Endothelial cell of umbilical vein (primary cell): ENCODE measurements at regions not wholly inside any gene's neighbourhood (a gene's known extent, or its start where the extent isn't known, plus 50 kb on each side); places are given as distances from the start of the nearest gene placed in this dataset.

Experiments used
- BruUV-seq: library from RNA; stranded (reverse); fragments of 400-500 nt; replicated peaks from 2 replicates; lab custom pipeline; 2021; lab: Mats Ljungman, UMichigan
- CTCF ChIA-PET: fragments of 300-600, 350-600 bp; sonication (Branson Sonifier 250); formaldehyde crosslinking; loops from one replicate; lab custom pipeline; 2021; ENCODE audit warnings: antibody characterized with exemption, inconsistent platforms; lab: Charles Lee
- POLR2A ChIA-PET: fragments of 300-600, 350-600 bp; sonication (Branson Sonifier 250); formaldehyde crosslinking; loops from one replicate; lab custom pipeline; 2021; ENCODE audit warnings: antibody characterized with exemption, inconsistent platforms; lab: Charles Lee
- DNase-seq: peaks from one replicate; pipeline ENCODE4 v3.0.0-alpha.2; 2011; ENCODE audit warnings: low read depth, low spot score
- FAIRE-seq: peaks from 2 replicates; lab custom pipeline; 2011; peaks lifted over from hg19 to GRCh38; lab: Jason Lieb, UNC
- H2AFZ ChIP-seq: 2 replicates; pipeline ENCODE4 v1.6.0; 2012; ENCODE audit warnings: low read depth, low read length, control low read depth, inconsistent platforms
- H3K27ac ChIP-seq: 2 replicates; pipeline ENCODE4 v1.5.1; 2011; ENCODE audit warnings: low read depth, mild to moderate bottlenecking, control low read depth, low read length, moderate library complexity; ENCODE audit not compliant: insufficient read depth
- H3K27me3 ChIP-seq, 2 experiments: 2 replicates each; pipeline versions ENCODE4 v1.6.0 to v1.6.1; 2011; ENCODE audit warnings: low read length in 2 of 2, mixed read lengths in 1 of 2; ENCODE audit not compliant: control insufficient read depth in 2 of 2, insufficient read depth in 2 of 2
- H3K36me3 ChIP-seq, 2 experiments: 2 replicates in 1 of 2; 3 replicates in 1 of 2; pipeline ENCODE4 v1.5.1; 2011; ENCODE audit warnings: low read length in 2 of 2, mild to moderate bottlenecking in 1 of 2, moderate library complexity in 1 of 2; ENCODE audit not compliant: control insufficient read depth in 2 of 2, insufficient read depth in 2 of 2; ENCODE audit errors: extremely low read depth in 1 of 2
- H3K4me1 ChIP-seq: 3 replicates; pipeline ENCODE4 v1.5.1; 2011; ENCODE audit warnings: mild to moderate bottlenecking, low read length; ENCODE audit not compliant: control insufficient read depth, insufficient read depth; ENCODE audit errors: extremely low read depth
- H3K4me2 ChIP-seq: 2 replicates; pipeline ENCODE4 v1.6.1; 2011; ENCODE audit warnings: low read length, control low read depth, mixed read lengths; ENCODE audit not compliant: insufficient read depth
- H3K4me3 ChIP-seq, 3 experiments: fragments of 200-600 bp in 1 of 3; sonication (generic), shearing (Covaris generic) in 1 of 3; replicated peaks in 1 of 3; 2 replicates each; pipeline ENCODE4 v1.5.1; 2011 to 2016; ENCODE audit warnings: control low read depth in 3 of 3, low read length in 3 of 3, mild to moderate bottlenecking in 2 of 3, inconsistent platforms in 1 of 3, low read depth in 1 of 3, moderate library complexity in 1 of 3; ENCODE audit not compliant: insufficient read depth in 1 of 3
- H3K79me2 ChIP-seq: 2 replicates; pipeline ENCODE4 v1.6.0; 2012; ENCODE audit warnings: low read length, inconsistent platforms; ENCODE audit not compliant: control insufficient read depth, insufficient read depth
- H3K9ac ChIP-seq: replicated peaks from 2 replicates; pipeline ENCODE3; 2011; ENCODE audit warnings: low read length, control low read depth; ENCODE audit not compliant: insufficient read depth; ENCODE audit errors: extremely low read depth
- H3K9me1 ChIP-seq: replicated peaks from 3 replicates; pipeline ENCODE4 v1.6.0; 2011; ENCODE audit warnings: mild to moderate bottlenecking, low read length; ENCODE audit not compliant: control insufficient read depth, insufficient read depth; ENCODE audit errors: extremely low read depth
- H3K9me3 ChIP-seq: replicated peaks from 2 replicates; pipeline ENCODE4 v1.5.1; 2012; ENCODE audit warnings: low read length, inconsistent platforms; ENCODE audit not compliant: control insufficient read depth, insufficient read depth
- H4K20me1 ChIP-seq: replicated peaks from 2 replicates; pipeline ENCODE3; 2011; ENCODE audit warnings: mild to moderate bottlenecking, low read length; ENCODE audit not compliant: control insufficient read depth, insufficient read depth; ENCODE audit errors: extremely low read depth
- CTCF ChIP-seq, 2 donors: IDR thresholded peaks; 1 replicate in 1 of 2; 2 replicates in 1 of 2; pipeline ENCODE4 v1.5.1; 2011; ENCODE audit warnings: low read length in 2 of 2, mild to moderate bottlenecking in 2 of 2, moderate library complexity in 2 of 2, control low read depth in 1 of 2, inconsistent platforms in 1 of 2, low read depth in 1 of 2; ENCODE audit not compliant: insufficient read depth in 1 of 2; ENCODE audit errors: extremely low read depth in 1 of 2
- EZH2 ChIP-seq: IDR thresholded peaks from 2 replicates; pipeline ENCODE4 v1.6.1; 2012; ENCODE audit warnings: borderline replicate concordance, low read depth, mild to moderate bottlenecking, moderate library complexity, low read length, inconsistent platforms; ENCODE audit not compliant: severe bottlenecking
- FOS ChIP-seq: IDR thresholded peaks from 2 replicates; pipeline ENCODE4 v1.6.1; 2011; ENCODE audit warnings: mild to moderate bottlenecking, low read length, moderate library complexity, borderline replicate concordance; ENCODE audit not compliant: insufficient read depth
- GATA2 ChIP-seq: IDR thresholded peaks from 2 replicates; pipeline ENCODE4 v1.7.0; 2011; ENCODE audit warnings: low read depth, mild to moderate bottlenecking, moderate library complexity, mixed read lengths, low read length; ENCODE audit not compliant: insufficient read length, insufficient read depth
- JUN ChIP-seq: IDR thresholded peaks from 2 replicates; pipeline ENCODE4 v1.6.1; 2011; ENCODE audit warnings: borderline replicate concordance, low read depth; ENCODE audit not compliant: insufficient read length, insufficient read depth
- MAX ChIP-seq: IDR thresholded peaks from 2 replicates; pipeline ENCODE4 v1.6.1; 2011; ENCODE audit not compliant: insufficient read depth, insufficient read length
- MYC ChIP-seq: IDR thresholded peaks from one replicate; pipeline ENCODE4 v1.6.1; 2011; ENCODE audit warnings: mild to moderate bottlenecking, low read depth, low read length
- POLR2A ChIP-seq: IDR thresholded peaks from 2 replicates; pipeline ENCODE4 v1.6.1; 2012; ENCODE audit warnings: low read depth, mild to moderate bottlenecking, control low read depth, low read length
- POLR2AphosphoS5 ChIP-seq: IDR thresholded peaks from 2 replicates; pipeline ENCODE4 v1.6.1; 2012; ENCODE audit warnings: low read depth, mild to moderate bottlenecking, control low read depth, low read length, moderate library complexity; ENCODE audit not compliant: insufficient read depth
- dilution Hi-C: fragments of 300-500 bp; cut with MboI; formaldehyde crosslinking; loops from one replicate; pipeline ENCODE4 v1.15.0; 2019; ENCODE audit warnings: low sequenced_read_pairs; ENCODE audit not compliant: extremely low pct_ligation_motif_present
- intact Hi-C: fragments of 100-400 bp; cut with micrococcal nuclease; formaldehyde crosslinking; loops from one replicate; pipeline ENCODE4 v1.10.0; 2022

GRCh38 chr10:120067427-120067826 lies 174.9 kb downstream of the SEC23IP start:
- CTCF ChIA-PET, result no interaction called here
- no peak for FAIRE-seq
- no peaks in the 10 kb centered on the region for H3K9me1 ChIP-seq
- H3K9ac ChIP-seq, result no peak overlapping the region
- H3K27me3 ChIP-seq, result no peaks in the 10 kb centered on the region
- no peak overlapping the region for H3K27ac ChIP-seq
- dilution Hi-C loops (no loop called here), intact Hi-C loops (no loop called here)
- TF ChIP-seq CTCF (IDR thresholded peaks at IDR 0.05; ENCODE audit: extremely low read depth in 1 of 2, insufficient read depth in 1 of 2, low read depth in 1 of 2, low read length in 2 of 2) (no peak), MAX (no peak), POLR2AphosphoS5 (no peak), EZH2 (no peak), FOS (no peak), POLR2A (no peak), GATA2 (no peak), MYC (no peak), JUN (no peak)
- no peaks in the 10 kb centered on the region for H3K4me1 ChIP-seq
- H3K4me2 ChIP-seq, result no peak overlapping the region
- H2AFZ ChIP-seq, result no peak overlapping the region
- no peak for DNase-seq
- no TSS peak for BruUV-seq
- no peaks in the 10 kb centered on the region for H3K36me3 ChIP-seq
- no peaks in the 10 kb centered on the region for H3K9me3 ChIP-seq
- POLR2A ChIA-PET, result no interaction called here
- H3K4me3 ChIP-seq, result no peak overlapping the region
- no peaks in the 10 kb centered on the region for H3K79me2 ChIP-seq
- no peaks in the 10 kb centered on the region for H4K20me1 ChIP-seq
